H9 (cell line): ENCODE measurements at regions not wholly inside any gene's neighbourhood (a gene's known extent, or its start where the extent isn't known, plus 50 kb on each side); places are given as distances from the start of the nearest gene placed in this dataset.

Source experiments
- DNase-seq: peaks from one replicate; pipeline ENCODE4 v3.0.0-alpha.2; 2017
- H2AFZ ChIP-seq: one replicate; pipeline ENCODE4 v1.6.1; 2013; ENCODE audit warnings: mild to moderate bottlenecking, low read length, control low read depth, moderate library complexity
- H2AK5ac ChIP-seq: 2 replicates; pipeline ENCODE4 v1.6.1; 2013; ENCODE audit warnings: low read length, control low read depth, mixed read lengths; ENCODE audit not compliant: insufficient read length
- H2BK120ac ChIP-seq: one replicate; pipeline ENCODE4 v1.6.1; 2013; ENCODE audit warnings: low read depth, mild to moderate bottlenecking, low read length, control low read depth, inconsistent platforms; ENCODE audit not compliant: poor library complexity, severe bottlenecking
- H2BK12ac ChIP-seq: 2 replicates; pipeline ENCODE4 v1.6.1; 2013; ENCODE audit warnings: low read length, control low read depth, mixed read lengths, low read depth; ENCODE audit not compliant: insufficient read length
- H2BK15ac ChIP-seq: 2 replicates; pipeline ENCODE4 v1.6.1; 2013; ENCODE audit warnings: low read depth, low read length, control low read depth
- H2BK20ac ChIP-seq: one replicate; pipeline ENCODE4 v1.6.1; 2013; ENCODE audit warnings: low read depth, mild to moderate bottlenecking, low read length, control low read depth, inconsistent platforms; ENCODE audit not compliant: poor library complexity, severe bottlenecking
- H2BK5ac ChIP-seq: 2 replicates; pipeline ENCODE4 v1.6.1; 2013; ENCODE audit warnings: low read length, control low read depth, mixed read lengths; ENCODE audit not compliant: insufficient read length
- H3K14ac ChIP-seq: 2 replicates; pipeline ENCODE4 v1.6.1; 2013; ENCODE audit warnings: low read length, control low read depth; ENCODE audit not compliant: insufficient read depth
- H3K18ac ChIP-seq: 2 replicates; pipeline ENCODE4 v1.6.1; 2013; ENCODE audit warnings: low read depth, mild to moderate bottlenecking, mixed read lengths, low read length, control low read depth; ENCODE audit not compliant: insufficient read length
- H3K23ac ChIP-seq: 2 replicates; pipeline ENCODE4 v1.6.1; 2013; ENCODE audit warnings: low read length, control low read depth, mixed read lengths, low read depth; ENCODE audit not compliant: insufficient read length
- H3K23me2 ChIP-seq: 2 replicates; pipeline ENCODE4 v1.6.1; 2013; ENCODE audit warnings: low read depth, mild to moderate bottlenecking, mixed read lengths, low read length, control low read depth; ENCODE audit not compliant: insufficient read length, poor library complexity, severe bottlenecking
- H3K27ac ChIP-seq: 2 replicates; pipeline ENCODE4 v1.5.1; 2013; ENCODE audit warnings: low read length, control low read depth, mixed read lengths, low read depth; ENCODE audit not compliant: insufficient read length
- H3K27me3 ChIP-seq: 2 replicates; pipeline ENCODE4 v1.6.1; 2013; ENCODE audit warnings: low read length, control low read depth, inconsistent platforms; ENCODE audit not compliant: insufficient read depth
- H3K4ac ChIP-seq: 2 replicates; pipeline ENCODE4 v1.6.1; 2013; ENCODE audit warnings: low read depth, mild to moderate bottlenecking, control low read depth, inconsistent platforms, low read length, moderate library complexity
- H3K4me1 ChIP-seq: 2 replicates; pipeline ENCODE4 v1.6.1; 2013; ENCODE audit warnings: low read length, control low read depth, inconsistent platforms; ENCODE audit not compliant: insufficient read depth
- H3K4me2 ChIP-seq: 2 replicates; pipeline ENCODE4 v1.6.1; 2013; ENCODE audit warnings: low read length, control low read depth, mixed read lengths; ENCODE audit not compliant: insufficient read length, insufficient read depth
- H3K56ac ChIP-seq: 2 replicates; pipeline ENCODE4 v1.6.1; 2013; ENCODE audit warnings: low read depth, mild to moderate bottlenecking, mixed read lengths, low read length, control low read depth; ENCODE audit not compliant: insufficient read length
- H3K79me1 ChIP-seq: 2 replicates; pipeline ENCODE4 v1.6.1; 2013; ENCODE audit warnings: low read depth, mild to moderate bottlenecking, moderate library complexity, low read length, control low read depth, inconsistent platforms; ENCODE audit not compliant: insufficient read depth, poor library complexity, severe bottlenecking
- H3K79me2 ChIP-seq: 2 replicates; pipeline ENCODE4 v1.6.1; 2013; ENCODE audit warnings: low read length, control low read depth, inconsistent platforms; ENCODE audit not compliant: insufficient read depth
- H3K9ac ChIP-seq: 2 replicates; pipeline ENCODE4 v1.6.1; 2013; ENCODE audit warnings: low read length, control low read depth, mixed read lengths; ENCODE audit not compliant: insufficient read length; ENCODE audit errors: extremely low read depth
- H3K9me3 ChIP-seq: one replicate; pipeline ENCODE4 v1.6.1; 2013; ENCODE audit warnings: low read depth, low read length, inconsistent platforms; ENCODE audit not compliant: control insufficient read depth
- H3T11ph ChIP-seq: one replicate; pipeline ENCODE4 v1.6.1; 2013; ENCODE audit warnings: mild to moderate bottlenecking, low read length, control low read depth, inconsistent platforms
- H4K20me1 ChIP-seq: one replicate; pipeline ENCODE4 v1.6.1; 2013; ENCODE audit not compliant: control insufficient read depth, insufficient read length, insufficient read depth
- H4K5ac ChIP-seq: 2 replicates; pipeline ENCODE4 v1.6.1; 2013; ENCODE audit warnings: low read depth, mild to moderate bottlenecking, mixed read lengths, low read length, control low read depth; ENCODE audit not compliant: insufficient read length
- H4K8ac ChIP-seq: replicated peaks from 2 replicates; pipeline ENCODE4 v1.6.1; 2013; ENCODE audit warnings: low read length, control low read depth, mixed read lengths, low read depth; ENCODE audit not compliant: insufficient read length
- H4K91ac ChIP-seq: 2 replicates; pipeline ENCODE4 v1.6.1; 2013; ENCODE audit warnings: low read depth, mild to moderate bottlenecking, moderate library complexity, mixed read lengths, low read length, control low read depth; ENCODE audit not compliant: insufficient read length
- H3K27ac Mint-ChIP-seq, 3 experiments: 2 replicates in 2 of 3; 3 replicates in 1 of 3; pipeline ENCODE4 v1.8.0; 2020 to 2021; ENCODE audit warnings: mixed read lengths in 3 of 3, mild to moderate bottlenecking in 1 of 3, moderate library complexity in 1 of 3
- H3K27me3 Mint-ChIP-seq: 2 replicates; pipeline ENCODE4 v1.8.0; 2021; ENCODE audit warnings: low read depth, mild to moderate bottlenecking, moderate library complexity, mixed read lengths
- H3K36me3 Mint-ChIP-seq, 3 experiments: 2 replicates in 2 of 3; 3 replicates in 1 of 3; pipeline ENCODE4 v1.8.0; 2020 to 2021; ENCODE audit warnings: low read depth in 3 of 3, mixed read lengths in 3 of 3; ENCODE audit not compliant: insufficient read depth in 1 of 3
- H3K4me1 Mint-ChIP-seq, 2 experiments: 2 replicates each; pipeline ENCODE4 v1.8.0; 2020; ENCODE audit warnings: mixed read lengths in 2 of 2
- H3K4me3 Mint-ChIP-seq, 2 experiments: 2 replicates in 1 of 2; 3 replicates in 1 of 2; pipeline ENCODE4 v1.8.0; 2020 to 2021; ENCODE audit warnings: mild to moderate bottlenecking in 2 of 2, mixed read lengths in 2 of 2, moderate library complexity in 1 of 2
- H3K9me3 Mint-ChIP-seq, 2 experiments: 2 replicates in 1 of 2; 3 replicates in 1 of 2; pipeline ENCODE4 v1.8.0; 2020; ENCODE audit warnings: mild to moderate bottlenecking in 2 of 2, mixed read lengths in 2 of 2, moderate library complexity in 1 of 2
- WGBS: extraction: QIAGEN DNeasy Blood & Tissue Kit; methylation state at CpG from one replicate; pipeline ENCODE4 v1.1.7; 2013; ENCODE audit warnings: missing lambda C conversion rate, low lambda C conversion rate, mixed read lengths; ENCODE audit not compliant: insufficient read length; ENCODE audit errors: extremely low coverage; 5-methylcytosine and 5-hydroxymethylcytosine counted together
- TF ChIP-seq, protein P1 (sequence below): fragments of 200-600 bp; sonication (generic); conservative IDR thresholded peaks from 3 replicates; pipeline ENCODE4 v1.8.0; 2021; ENCODE audit warnings: antibody characterized with exemption, mild to moderate bottlenecking

DNA sequence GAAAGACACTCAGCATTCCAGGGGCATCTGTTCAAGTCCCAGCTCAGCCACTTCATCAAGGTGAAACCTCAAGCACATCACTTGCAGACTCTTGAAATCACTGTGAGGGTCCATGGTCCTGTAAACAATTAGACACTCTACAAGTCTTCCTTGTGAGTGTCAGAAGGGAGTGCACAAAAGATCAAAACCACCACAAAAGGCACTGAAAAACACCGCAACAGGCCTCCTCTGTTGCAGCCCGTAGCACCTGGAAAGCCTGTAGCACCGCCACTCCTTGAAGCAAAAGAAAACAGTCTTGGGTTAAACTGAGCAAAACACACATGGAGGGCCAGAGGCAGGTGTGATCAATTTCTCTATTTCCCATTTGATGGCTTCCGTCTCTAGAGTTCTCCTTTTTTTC, 63.8 kb upstream of the SNRK start:
- Histone ChIP-seq H3K4ac (no peak overlapping the region), H2BK12ac (no peak overlapping the region), H2BK5ac (no peak overlapping the region), H3K56ac (no peak overlapping the region), H3K23me2 (no peaks in the 10 kb centered on the region), H2BK120ac (no peak overlapping the region), H3K27me3 (no peaks in the 10 kb centered on the region), H4K91ac (no peak overlapping the region), H3K27ac (no peak overlapping the region), H3T11ph (no peak overlapping the region), H4K20me1 (no peaks in the 10 kb centered on the region), H4K5ac (no peak overlapping the region), H3K4me1 (no peaks in the 10 kb centered on the region), H2AFZ (no peak overlapping the region), H3K14ac (no peak overlapping the region), H2BK20ac (no peak overlapping the region), H4K8ac (no peak overlapping the region), H3K79me1 (no peaks in the 10 kb centered on the region), H3K18ac (no peak overlapping the region), H3K79me2 (no peaks in the 10 kb centered on the region), H3K9ac (no peak overlapping the region), H3K4me2 (no peak overlapping the region), H2BK15ac (no peak overlapping the region), H3K23ac (no peak overlapping the region), H3K9me3 (no peaks in the 10 kb centered on the region), H2AK5ac (no peak overlapping the region)
- no peak for DNase-seq
- H3K4me3 Mint-ChIP-seq, result no peak overlapping the region
- H3K9me3 Mint-ChIP-seq, result peaks cover 21 to 27% of the 10 kb centered on the region in 2 experiments
- H3K27ac Mint-ChIP-seq, result 0 out of 7 replicates have a peak overlapping the region, but pooled peaks of 1 of the 3 experiments have one; percentile 42
- peaks cover 4 to 15% (median 6%) of the 10 kb centered on the region in 3 experiments; a peak in 6 of 7 replicates for H3K36me3 Mint-ChIP-seq
- TF ChIP-seq, protein P1, sequence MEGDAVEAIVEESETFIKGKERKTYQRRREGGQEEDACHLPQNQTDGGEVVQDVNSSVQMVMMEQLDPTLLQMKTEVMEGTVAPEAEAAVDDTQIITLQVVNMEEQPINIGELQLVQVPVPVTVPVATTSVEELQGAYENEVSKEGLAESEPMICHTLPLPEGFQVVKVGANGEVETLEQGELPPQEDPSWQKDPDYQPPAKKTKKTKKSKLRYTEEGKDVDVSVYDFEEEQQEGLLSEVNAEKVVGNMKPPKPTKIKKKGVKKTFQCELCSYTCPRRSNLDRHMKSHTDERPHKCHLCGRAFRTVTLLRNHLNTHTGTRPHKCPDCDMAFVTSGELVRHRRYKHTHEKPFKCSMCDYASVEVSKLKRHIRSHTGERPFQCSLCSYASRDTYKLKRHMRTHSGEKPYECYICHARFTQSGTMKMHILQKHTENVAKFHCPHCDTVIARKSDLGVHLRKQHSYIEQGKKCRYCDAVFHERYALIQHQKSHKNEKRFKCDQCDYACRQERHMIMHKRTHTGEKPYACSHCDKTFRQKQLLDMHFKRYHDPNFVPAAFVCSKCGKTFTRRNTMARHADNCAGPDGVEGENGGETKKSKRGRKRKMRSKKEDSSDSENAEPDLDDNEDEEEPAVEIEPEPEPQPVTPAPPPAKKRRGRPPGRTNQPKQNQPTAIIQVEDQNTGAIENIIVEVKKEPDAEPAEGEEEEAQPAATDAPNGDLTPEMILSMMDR, result no peak
- no peaks in the 10 kb centered on the region for H3K4me1 Mint-ChIP-seq
- H3K27me3 Mint-ChIP-seq, result peaks cover 9% of the 10 kb centered on the region
- no CpG with 5 or more reads among the region's 4 CpGs for WGBS
